ENCODE measurements at regions not wholly inside any gene's neighbourhood (a gene's known extent, or its start where the extent isn't known, plus 50 kb on each side); places are given as distances from the start of the nearest gene placed in this dataset.
"Not testable (repeated sequence)": the region's sequence is repeated elsewhere in the genome, so short reads cannot be mapped to it uniquely, and the experiment has no call there.

- no peaks in the 10 kb centered on the region for H3K9me3 ChIP-seq
- TF ChIP-seq POLR2A (IDR thresholded peaks at IDR 0.05), result no peak
- TF ChIP-seq CTCF (IDR thresholded peaks at IDR 0.05), result peak in 3 of 5 experiments; percentile 31 to 40 (median 40)
- no peaks in the 10 kb centered on the region for H3K4me1 ChIP-seq
- H3K27ac ChIP-seq, result no peak overlapping the region
- H3K27me3 ChIP-seq, result no peaks in the 10 kb centered on the region
- H3K36me3 ChIP-seq, result no peaks in the 10 kb centered on the region
- WGBS, 2 donors, result 45 to 58% methylated on average over 5 of the region's 5 CpGs
- no peak for DNase-seq (ENCODE audit: low spot score in 2 of 2)
- no peak overlapping the region for H3K4me3 ChIP-seq
These were observed 118.1 kb downstream of the ZNF365 start for GRCh38 chr10:62492012-62492869.

GRCh38 chr10:62492870-62493180 lies 118.7 kb downstream of the ZNF365 start:
- no peak for DNase-seq (ENCODE audit: low spot score in 2 of 2)
- Histone ChIP-seq H3K4me3 (no peak overlapping the region), H3K36me3 (no peaks in the 10 kb centered on the region), H3K9me3 (no peaks in the 10 kb centered on the region), H3K27me3 (no peaks in the 10 kb centered on the region), H3K4me1 (no peaks in the 10 kb centered on the region), H3K27ac (no peak overlapping the region)
- 68 to 81% methylated on average over 3 of the region's 3 CpGs for WGBS, 2 donors
- TF ChIP-seq CTCF (IDR thresholded peaks at IDR 0.05), result no peak
- no peak for TF ChIP-seq POLR2A (IDR thresholded peaks at IDR 0.05)
- no peak for TF ChIP-seq EP300 (IDR thresholded peaks at IDR 0.05)

GRCh38 chr10:62496925-62497324 lies 122.8 kb downstream of the ZNF365 start:
- 88 to 90% methylated on average over 3 of the region's 3 CpGs for WGBS, 2 donors
- TF ChIP-seq EP300 (IDR thresholded peaks at IDR 0.05) (no peak), POLR2A (IDR thresholded peaks at IDR 0.05) (no peak), CTCF (IDR thresholded peaks at IDR 0.05) (no peak)
- no peaks in the 10 kb centered on the region for H3K36me3 ChIP-seq

GRCh38 chr10:62498271-62498670 lies 124.1 kb downstream of the ZNF365 start:
- WGBS, 2 donors, result 47 to 67% methylated on average over 3 of the region's 3 CpGs
- no peaks in the 10 kb centered on the region for H3K4me1 ChIP-seq
- no peak overlapping the region for H3K27ac ChIP-seq

More at GRCh38 chr10:62496925-62497324, 122.8 kb downstream of the ZNF365 start:
- Histone ChIP-seq H3K27ac (no peak overlapping the region), H3K27me3 (no peaks in the 10 kb centered on the region), H3K4me1 (no peaks in the 10 kb centered on the region), H3K9me3 (peaks cover 0 to 3% (median 0%) of the 10 kb centered on the region in 4 donors), H3K4me3 (no peak overlapping the region)
- DNase-seq (ENCODE audit: low spot score in 2 of 2), result no peak

GRCh38 chr10:62500116-62500515 lies 125.9 kb downstream of the ZNF365 start:
- H3K36me3 ChIP-seq; H3K27ac ChIP-seq; DNase-seq (ENCODE audit: low spot score in 2 of 2); H3K27me3 ChIP-seq; H3K4me1 ChIP-seq; H3K4me3 ChIP-seq; H3K9me3 ChIP-seq: not testable (repeated sequence)
- 51 to 56% methylated on average over 5 of the region's 5 CpGs for WGBS, 2 donors

More at GRCh38 chr10:62498271-62498670, 124.1 kb downstream of the ZNF365 start:
- DNase-seq (ENCODE audit: low spot score in 2 of 2), result no peak
- Histone ChIP-seq H3K4me3 (no peak overlapping the region), H3K9me3 (peaks cover 0 to 3% (median 0%) of the 10 kb centered on the region in 4 donors), H3K27me3 (no peaks in the 10 kb centered on the region), H3K36me3 (no peaks in the 10 kb centered on the region)
- no peak for TF ChIP-seq CTCF (IDR thresholded peaks at IDR 0.05)
- TF ChIP-seq EP300 (IDR thresholded peaks at IDR 0.05), result no peak
- TF ChIP-seq POLR2A (IDR thresholded peaks at IDR 0.05), result no peak

Measured in tibial nerve (tissue), 4 donors.